Activated naive CD4-positive, alpha-beta T cell treated with anti-CD3 and anti-CD28 coated beads, Interleukin-2, amount 50 U/mL, for 72 hours (primary cell): ENCODE measurements at regions not wholly inside any gene's neighbourhood (a gene's known extent, or its start where the extent isn't known, plus 50 kb on each side); places are given as distances from the start of the nearest gene placed in this dataset.
A peak's percentile ranks its signal among the peaks of the same experiment; 100 is the strongest.

Experiments
- ATAC-seq, 2 donors: fragments of 150-1000 bp; cut with Tn5 transposase; 2 replicates each; pipeline ENCODE4 v1.10.0; 2021; ENCODE audit warnings: mild to moderate bottlenecking in 2 of 2, moderate library complexity in 2 of 2
- DNase-seq, 2 donors: peaks; one replicate each; pipeline ENCODE4 v3.0.0; 2021 to 2022; ENCODE audit warnings: low spot score in 2 of 2
- H3K27ac Mint-ChIP-seq, 2 donors: one replicate each; pipeline ENCODE4 v1.8.0; 2022; ENCODE audit warnings: mild to moderate bottlenecking in 2 of 2, mixed read lengths in 2 of 2
- H3K36me3 Mint-ChIP-seq, 2 donors: one replicate each; pipeline ENCODE4 v1.8.0; 2022; ENCODE audit warnings: mixed read lengths in 2 of 2
- H3K9me3 Mint-ChIP-seq, 2 donors: one replicate each; pipeline ENCODE4 v1.8.0; 2022; ENCODE audit warnings: mixed read lengths in 2 of 2

GRCh38 chr11:43573233-43573632 lies 107.3 kb upstream of the HSD17B12 start:
- Mint-ChIP-seq H3K36me3 (peaks cover 11 to 16% of the 10 kb centered on the region in 2 donors), H3K9me3 (no peaks in the 10 kb centered on the region), H3K27ac (no peak overlapping the region)
- DNase-seq: no peak
- peak in 1 of 2 donors; percentile 52 for ATAC-seq

- Mint-ChIP-seq H3K36me3 (peaks cover 11 to 16% of the 10 kb centered on the region in 2 donors), H3K27ac (no peak overlapping the region), H3K9me3 (no peaks in the 10 kb centered on the region)
- no peak for ATAC-seq
- DNase-seq: no peak
These were observed 106.7 kb upstream of the HSD17B12 start for GRCh38 chr11:43573873-43574272.

DNA sequence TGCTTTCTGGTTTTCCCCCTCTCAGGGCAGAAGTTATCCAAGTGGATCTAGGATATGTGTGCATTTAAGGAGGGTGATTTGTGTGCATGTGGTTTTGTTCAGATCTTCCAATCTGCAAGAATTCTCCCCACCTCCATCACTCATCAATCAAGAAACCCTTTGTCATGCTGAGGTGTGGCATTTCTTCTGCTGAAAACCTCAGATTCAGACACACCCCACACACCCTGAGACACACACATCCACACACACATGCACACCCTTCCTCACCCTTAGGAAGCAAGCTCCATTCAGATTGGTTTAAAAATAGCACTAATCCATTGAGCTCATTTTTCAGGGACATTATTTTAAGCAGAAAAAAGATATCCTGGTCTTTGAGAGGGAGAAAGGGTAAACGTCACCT lies 106.1 kb upstream of the HSD17B12 start:
- no peaks in the 10 kb centered on the region for H3K9me3 Mint-ChIP-seq
- H3K27ac Mint-ChIP-seq: no peak overlapping the region
- ATAC-seq: no peak
- DNase-seq: no peak
- peaks cover 11 to 16% of the 10 kb centered on the region in 2 donors for H3K36me3 Mint-ChIP-seq

GRCh38 chr11:43574949-43575912 lies 105.3 kb upstream of the HSD17B12 start:
- no peak overlapping the region for H3K27ac Mint-ChIP-seq
- H3K9me3 Mint-ChIP-seq: no peaks in the 10 kb centered on the region
- DNase-seq (no peak), ATAC-seq (no peak)
- H3K36me3 Mint-ChIP-seq: peaks cover 11 to 16% of the 10 kb centered on the region in 2 donors

DNA sequence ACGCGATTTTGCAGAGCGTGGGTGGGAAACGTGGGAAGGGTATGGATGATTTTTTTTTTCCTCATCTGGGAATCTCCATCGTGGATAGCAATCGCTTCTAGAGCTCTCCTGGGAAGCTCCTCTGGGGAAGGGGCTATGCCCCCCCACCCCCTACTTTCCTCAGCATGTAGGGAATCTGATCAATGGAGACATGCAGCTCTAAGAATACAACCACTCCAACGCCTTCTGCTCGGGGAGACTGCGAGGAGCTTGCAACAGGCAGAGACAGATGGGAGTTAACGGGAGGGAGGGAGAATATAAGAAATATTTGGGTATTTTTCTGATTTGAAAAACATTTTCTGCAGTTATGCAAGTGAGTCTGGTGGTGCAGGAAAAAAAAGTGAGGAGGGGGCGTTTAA lies 104.6 kb upstream of the HSD17B12 start:
- no peaks in the 10 kb centered on the region for H3K9me3 Mint-ChIP-seq
- H3K36me3 Mint-ChIP-seq: peaks cover 16 to 21% of the 10 kb centered on the region in 2 donors
- no peak for DNase-seq
- no peak for ATAC-seq
- no peak overlapping the region for H3K27ac Mint-ChIP-seq

GRCh38 chr11:43576320-43576802 lies 104.2 kb upstream of the HSD17B12 start:
- no peak for ATAC-seq
- no peak for DNase-seq
- H3K27ac Mint-ChIP-seq: no peak overlapping the region
- H3K9me3 Mint-ChIP-seq: no peaks in the 10 kb centered on the region
- peaks cover 17 to 22% of the 10 kb centered on the region in 2 donors for H3K36me3 Mint-ChIP-seq

DNA sequence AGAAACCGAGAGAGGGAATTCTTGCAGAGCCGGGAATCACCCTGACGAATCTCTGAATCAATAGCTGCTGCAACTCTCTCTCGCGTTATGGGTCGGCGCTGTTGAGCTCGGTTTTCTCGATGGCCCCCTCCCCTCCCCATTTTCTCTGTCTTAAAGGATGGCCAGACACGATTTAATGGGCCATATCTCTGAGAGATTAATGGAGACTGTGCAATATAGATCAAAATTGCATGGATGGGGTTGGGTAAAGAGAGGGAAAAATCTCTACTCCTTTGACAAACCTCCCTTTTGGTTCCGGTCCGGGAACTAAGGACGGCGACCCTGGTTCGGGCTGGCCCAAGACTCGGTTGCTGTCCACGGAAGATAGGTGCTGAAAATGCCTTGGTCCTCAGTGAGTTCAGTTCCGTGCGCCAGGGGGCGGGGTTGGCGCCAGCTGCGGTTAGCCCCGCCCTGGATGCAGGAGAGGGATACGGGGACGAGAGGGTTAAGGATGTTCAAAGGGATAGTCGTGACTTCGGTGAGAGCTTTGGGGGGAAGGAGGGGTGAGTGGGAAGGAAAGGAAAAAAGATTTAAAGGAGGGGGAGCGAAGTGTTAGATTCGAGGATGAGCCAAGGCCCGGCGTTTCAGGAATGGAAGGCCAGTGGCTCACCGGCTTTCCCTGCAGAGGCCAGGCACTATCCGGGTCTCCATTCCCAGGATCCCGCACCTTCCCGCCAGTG lies 103.6 kb upstream of the HSD17B12 start:
- H3K27ac Mint-ChIP-seq: peak overlapping the region in 1 of 2 donors; percentile 38
- ATAC-seq (no peak), DNase-seq (peak in 1 of 2 donors; percentile 53)
- H3K9me3 Mint-ChIP-seq: no peaks in the 10 kb centered on the region
- H3K36me3 Mint-ChIP-seq: peaks cover 17 to 22% of the 10 kb centered on the region in 2 donors

DNA sequence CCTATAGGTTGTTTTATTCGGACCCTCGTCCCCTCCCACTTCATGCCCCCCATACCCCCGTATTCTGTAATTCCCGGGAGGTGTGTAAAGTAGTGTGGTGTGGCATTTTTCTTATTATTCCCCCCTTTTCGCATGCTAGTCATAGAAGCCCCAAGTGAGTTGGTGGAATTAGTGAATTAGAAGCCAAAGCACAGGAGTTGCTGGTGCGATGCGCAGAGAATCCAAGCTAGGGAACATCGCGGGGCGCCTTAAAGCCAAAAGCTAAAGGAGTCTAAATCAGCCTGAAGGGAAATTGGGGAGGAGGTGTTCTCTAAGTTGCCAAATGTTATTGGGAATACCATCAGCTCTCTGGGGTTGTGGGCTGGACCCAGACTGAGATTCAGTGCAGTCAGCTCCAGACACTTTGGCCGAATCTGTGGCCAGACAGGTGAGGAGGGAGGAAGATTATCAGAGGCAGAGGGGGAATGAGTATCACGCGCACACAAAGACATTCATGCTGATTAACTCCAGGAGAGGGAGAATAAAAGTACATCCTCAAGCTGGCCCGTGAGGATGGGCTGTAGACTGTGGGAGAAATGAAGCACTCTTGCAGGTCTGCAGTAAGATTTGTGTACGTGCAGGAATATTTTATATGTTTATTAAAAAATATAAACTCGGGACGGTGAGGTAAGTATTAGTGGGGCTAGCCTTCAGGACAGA lies 102.8 kb upstream of the HSD17B12 start:
- Mint-ChIP-seq H3K9me3 (no peaks in the 10 kb centered on the region), H3K27ac (no peak overlapping the region), H3K36me3 (peaks cover 17 to 22% of the 10 kb centered on the region in 2 donors)
- ATAC-seq (no peak), DNase-seq (no peak)

DNA sequence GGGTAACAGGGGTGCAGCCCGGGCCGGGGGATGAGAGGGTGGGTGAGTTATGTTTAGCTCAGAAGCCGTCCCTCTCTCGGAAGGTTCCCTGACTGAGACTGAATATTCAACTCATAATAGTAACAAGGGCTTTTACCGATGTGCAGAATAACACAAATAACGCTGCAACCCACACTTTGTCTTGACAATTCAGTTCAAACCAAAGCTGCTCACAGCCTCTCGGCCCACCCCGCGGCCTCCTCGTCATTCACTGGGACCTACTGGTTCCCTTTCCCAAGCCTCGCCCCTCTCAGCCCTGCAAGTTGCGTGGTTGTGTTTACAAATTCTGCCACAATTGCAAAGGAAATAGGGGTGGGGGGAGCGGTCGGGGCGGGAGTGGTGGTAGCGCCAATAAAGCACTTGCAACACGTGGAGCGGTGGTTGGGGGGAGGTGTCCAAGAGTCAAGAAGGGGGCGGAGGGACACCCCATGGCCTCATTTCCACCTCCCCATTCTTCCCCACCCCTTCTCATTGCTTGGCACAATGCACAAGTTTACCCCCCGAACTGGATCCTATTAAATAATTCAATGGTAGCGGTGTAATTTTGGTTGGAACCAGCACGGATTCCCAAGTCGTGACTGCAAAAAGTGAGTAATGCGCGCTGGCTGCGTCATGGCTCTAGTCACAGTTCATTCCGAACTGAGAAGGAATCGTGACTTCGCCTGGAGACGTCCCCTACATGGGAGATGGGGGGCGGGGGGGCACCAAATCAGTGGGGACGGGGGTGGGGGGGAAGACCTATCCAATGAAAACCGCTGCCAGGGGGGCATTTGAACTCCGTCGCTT lies 102.0 kb upstream of the HSD17B12 start:
- Mint-ChIP-seq H3K27ac (no peak overlapping the region), H3K9me3 (no peaks in the 10 kb centered on the region), H3K36me3 (peaks cover 17 to 22% of the 10 kb centered on the region in 2 donors)
- DNase-seq: no peak
- peak; percentile 2 to 8 for ATAC-seq

DNA sequence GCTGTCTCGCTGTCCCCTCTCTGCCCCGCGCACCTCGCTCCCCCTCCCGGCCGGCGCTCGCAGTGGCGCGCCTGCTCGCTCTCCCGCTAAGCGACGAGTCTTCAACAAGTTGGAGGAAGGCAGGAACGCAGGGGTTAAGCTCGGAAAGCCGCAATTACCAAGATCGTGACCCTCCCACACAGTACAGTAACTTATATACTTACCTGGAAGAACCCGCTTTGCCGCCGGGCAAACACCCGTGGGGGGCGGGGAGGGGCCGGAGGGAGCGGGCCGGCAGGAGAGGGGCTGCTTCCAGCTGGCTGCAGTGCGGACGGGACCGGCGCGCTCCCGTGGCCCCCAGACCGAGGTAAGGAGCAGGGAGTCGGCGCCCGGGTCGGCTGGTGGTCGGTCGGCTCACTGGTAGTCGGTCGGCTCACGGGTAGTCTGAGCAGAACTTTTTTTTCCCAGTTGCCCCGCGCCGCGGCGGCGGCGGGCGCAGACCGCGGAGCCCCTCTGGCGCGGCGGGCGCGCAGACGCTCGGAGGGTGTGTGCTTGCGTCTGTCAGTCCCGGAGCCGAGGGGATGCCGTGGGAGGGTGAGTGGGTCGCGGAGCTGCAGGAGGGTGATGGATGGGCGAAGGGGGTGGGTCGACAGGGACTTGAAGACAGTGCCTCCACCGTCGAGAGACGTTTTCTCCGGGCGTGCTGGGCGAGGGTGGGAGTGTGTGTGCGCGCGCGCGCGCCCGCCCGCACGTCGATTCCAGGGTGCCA lies 101.2 kb upstream of the HSD17B12 start:
- H3K9me3 Mint-ChIP-seq: no peaks in the 10 kb centered on the region
- H3K27ac Mint-ChIP-seq: no peak overlapping the region
- H3K36me3 Mint-ChIP-seq: peaks cover 17 to 22% of the 10 kb centered on the region in 2 donors
- peak; percentile 47 to 73 for ATAC-seq
- peak in 1 of 2 donors; percentile 51 for DNase-seq

DNA sequence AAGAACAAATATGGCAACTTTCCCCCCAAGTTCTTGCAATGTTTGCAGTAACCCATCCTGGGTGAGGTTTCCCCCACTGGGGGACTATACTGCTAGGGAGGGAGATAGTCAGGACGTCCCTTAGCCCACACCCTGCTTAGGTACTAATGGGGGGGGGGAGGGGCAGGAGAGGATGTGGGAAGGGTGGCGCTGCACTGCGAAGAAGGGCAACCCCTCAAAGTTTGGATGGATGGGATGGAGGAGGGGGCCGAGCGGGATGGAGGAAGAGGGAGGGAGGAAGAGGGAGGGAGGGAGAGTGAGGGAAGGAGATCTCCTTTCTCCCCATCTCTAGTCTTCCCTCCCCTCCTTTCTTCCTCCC lies 100.6 kb upstream of the HSD17B12 start:
- H3K9me3 Mint-ChIP-seq: no peaks in the 10 kb centered on the region
- no peak overlapping the region for H3K27ac Mint-ChIP-seq
- ATAC-seq (no peak), DNase-seq (no peak)
- peaks cover 17 to 22% of the 10 kb centered on the region in 2 donors for H3K36me3 Mint-ChIP-seq

DNA sequence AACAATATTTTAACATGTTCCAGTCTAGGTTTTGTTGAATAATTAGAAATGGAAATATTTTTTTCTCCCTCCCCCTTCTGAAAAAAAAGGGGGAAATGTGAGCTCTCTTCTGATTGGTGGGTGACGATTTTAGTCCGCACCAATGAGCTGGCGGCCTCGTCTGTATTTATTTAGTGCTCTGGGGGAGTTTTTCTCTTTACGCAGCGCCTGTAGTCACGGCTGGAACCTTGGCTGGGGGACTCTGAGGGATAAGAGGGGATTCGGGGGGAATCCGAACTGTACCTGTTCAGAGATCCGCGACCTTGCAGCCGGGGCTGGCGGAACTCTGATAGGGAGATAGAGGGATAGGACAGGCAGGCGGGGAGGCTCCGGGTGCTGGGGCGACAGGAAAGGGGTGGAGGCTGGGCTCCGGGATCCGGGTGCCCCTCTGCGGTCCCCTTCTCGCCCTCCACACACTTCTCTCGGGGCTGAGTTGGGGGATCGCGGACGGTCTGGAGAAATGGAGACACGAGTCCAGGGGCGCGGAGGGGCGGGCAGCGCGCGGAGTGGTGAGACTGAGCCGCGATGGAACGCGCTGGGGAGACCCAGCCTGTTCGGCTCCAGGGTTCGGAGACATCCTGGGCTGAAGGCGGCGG lies 99.7 kb upstream of the HSD17B12 start:
- no peak for DNase-seq
- H3K36me3 Mint-ChIP-seq: peaks cover 17 to 22% of the 10 kb centered on the region in 2 donors
- no peaks in the 10 kb centered on the region for H3K9me3 Mint-ChIP-seq
- ATAC-seq: peak in 1 of 2 donors; percentile 12
- no peak overlapping the region for H3K27ac Mint-ChIP-seq

DNA sequence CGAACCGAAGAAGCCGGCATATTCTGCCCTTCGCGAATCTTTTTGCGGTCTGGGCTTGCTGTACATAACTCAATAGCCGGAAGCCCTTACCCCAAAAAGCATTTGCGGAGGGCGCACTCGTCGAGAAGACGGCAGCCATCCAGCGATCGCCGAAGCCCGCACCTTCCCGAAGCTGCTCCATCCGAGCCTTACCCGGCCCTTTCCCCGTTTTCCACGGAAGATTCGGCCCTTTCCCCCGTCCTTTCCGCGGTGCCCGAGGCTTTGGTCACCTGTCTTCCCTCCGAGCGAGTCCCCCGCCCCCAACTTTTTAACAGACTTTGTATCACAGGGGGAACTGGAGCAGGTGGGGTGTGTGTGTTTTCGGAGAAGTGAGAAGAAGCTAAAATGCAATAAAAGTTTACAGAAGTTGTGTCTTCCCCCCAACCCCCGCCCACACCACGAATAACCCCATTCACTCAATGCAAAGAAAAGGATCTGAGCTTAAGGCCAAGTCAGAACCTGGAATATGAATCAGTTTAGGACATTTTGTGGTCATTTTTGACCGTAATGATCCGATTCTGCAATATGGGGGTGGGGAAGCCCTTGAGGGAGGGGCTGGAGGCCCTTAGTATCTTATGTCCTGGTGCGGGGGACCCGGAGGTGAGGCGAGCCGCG lies 99.0 kb upstream of the HSD17B12 start:
- Mint-ChIP-seq H3K9me3 (no peaks in the 10 kb centered on the region), H3K36me3 (peaks cover 14 to 18% of the 10 kb centered on the region in 2 donors), H3K27ac (no peak overlapping the region)
- ATAC-seq: no peak
- no peak for DNase-seq

DNA sequence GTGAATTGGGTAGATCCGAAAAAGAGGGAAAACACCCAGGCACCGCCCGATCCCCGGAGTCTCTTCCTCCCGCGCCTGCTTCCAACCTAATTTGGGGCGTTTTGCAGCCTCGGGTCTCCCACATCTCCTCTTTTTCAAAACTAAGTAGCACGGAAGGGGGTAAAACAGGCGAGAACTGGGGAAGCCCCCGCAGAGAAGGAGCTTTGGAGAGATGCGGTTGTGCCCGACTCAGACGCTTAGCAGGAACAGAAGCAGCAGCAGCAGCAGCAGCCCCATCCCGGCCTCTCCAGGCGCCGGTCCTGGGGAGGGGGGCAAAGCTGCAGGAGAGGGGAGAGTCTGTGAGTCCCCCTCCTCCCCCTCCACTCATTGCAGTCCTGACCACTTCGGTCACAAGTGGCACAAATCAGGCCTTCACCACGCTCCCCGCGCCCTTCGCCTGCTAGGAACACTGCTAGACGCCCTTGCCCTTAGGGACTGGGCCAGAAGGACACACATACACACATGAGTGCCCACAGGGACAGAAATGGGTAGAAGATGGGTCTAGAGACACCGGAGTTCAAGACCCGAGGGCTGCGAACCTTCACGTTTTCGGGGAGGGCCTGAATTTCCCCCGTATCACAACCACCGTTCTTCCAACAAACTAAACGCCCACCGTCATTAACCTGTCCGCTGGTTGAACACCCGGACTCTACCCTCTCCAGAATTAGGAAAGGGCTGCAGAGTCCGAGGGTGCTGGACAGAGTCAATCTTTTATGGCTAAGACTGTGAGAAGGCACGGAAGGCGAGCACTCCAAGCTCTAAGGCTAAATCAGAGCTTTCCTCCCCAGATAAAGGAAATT lies 98.3 kb upstream of the HSD17B12 start:
- peaks cover 6 to 10% of the 10 kb centered on the region in 2 donors for H3K36me3 Mint-ChIP-seq
- no peaks in the 10 kb centered on the region for H3K9me3 Mint-ChIP-seq
- no peak for DNase-seq
- H3K27ac Mint-ChIP-seq: no peak overlapping the region
- no peak for ATAC-seq
